GM21529 (cell line): ENCODE measurements at regions not wholly inside any gene's neighbourhood (a gene's known extent, or its start where the extent isn't known, plus 50 kb on each side); places are given as distances from the start of the nearest gene placed in this dataset.

Experiments
- ATAC-seq: cut with Tn5 transposase; IDR thresholded peaks from one replicate; pipeline ENCODE4 v1.9.1; 2021; ENCODE audit not compliant: unreplicated experiment

GRCh38 chr12:127717278-127717677 is 549.7 kb upstream of the TMEM132C start:
- ATAC-seq = no peak

GRCh38 chr12:127720334-127720733 is 546.6 kb upstream of the TMEM132C start:
- no peak for ATAC-seq

GRCh38 chr12:127722611-127723010 is 544.4 kb upstream of the TMEM132C start:
- no peak for ATAC-seq

- no peak for ATAC-seq
These were observed 543.7 kb upstream of the TMEM132C start for GRCh38 chr12:127723251-127723650.

- no peak for ATAC-seq
These were observed 540.2 kb upstream of the TMEM132C start for GRCh38 chr12:127726671-127727315.

GRCh38 chr12:127728285-127728684 is 538.7 kb upstream of the TMEM132C start:
- ATAC-seq = no peak

GRCh38 chr12:127728729-127729128 is 538.2 kb upstream of the TMEM132C start:
- ATAC-seq = no peak

GRCh38 chr12:127729381-127729780 is 537.6 kb upstream of the TMEM132C start:
- ATAC-seq = no peak

- no peak for ATAC-seq
These were observed 535.3 kb upstream of the TMEM132C start for GRCh38 chr12:127731657-127732056.

- no peak for ATAC-seq
These were observed 524.7 kb upstream of the TMEM132C start for GRCh38 chr12:127742231-127742630.

GRCh38 chr12:127745469-127746212 is 521.3 kb upstream of the TMEM132C start:
- no peak for ATAC-seq

GRCh38 chr12:127749416-127749815 is 517.6 kb upstream of the TMEM132C start:
- ATAC-seq = no peak

GRCh38 chr12:127750076-127750840 is 516.7 kb upstream of the TMEM132C start:
- ATAC-seq = no peak

GRCh38 chr12:127752802-127753201 is 514.2 kb upstream of the TMEM132C start:
- no peak for ATAC-seq

GRCh38 chr12:127760357-127760756 is 506.6 kb upstream of the TMEM132C start:
- ATAC-seq = no peak

- no peak for ATAC-seq
These were observed 506.0 kb upstream of the TMEM132C start for GRCh38 chr12:127760996-127761395.

- no peak for ATAC-seq
These were observed 505.1 kb upstream of the TMEM132C start for GRCh38 chr12:127761880-127762279.

GRCh38 chr12:127767656-127768055 is 499.3 kb upstream of the TMEM132C start:
- no peak for ATAC-seq

- no peak for ATAC-seq
These were observed 496.9 kb upstream of the TMEM132C start for GRCh38 chr12:127770118-127770517.

GRCh38 chr12:127771546-127771945 is 495.4 kb upstream of the TMEM132C start:
- ATAC-seq = no peak

GRCh38 chr12:127773520-127773919 is 493.4 kb upstream of the TMEM132C start:
- ATAC-seq = no peak

GRCh38 chr12:127774828-127775227 is 492.1 kb upstream of the TMEM132C start:
- ATAC-seq = no peak
